K562 (cell line): ENCODE measurements at regions not wholly inside any gene's neighbourhood (a gene's known extent, or its start where the extent isn't known, plus 50 kb on each side); places are given as distances from the start of the nearest gene placed in this dataset.

Experiments used
- ATAC-seq: fragments of 200-7000 bp; cut with Tn5 transposase; 3 replicates; pipeline ENCODE4 v1.9.1; 2020; ENCODE audit warnings: moderate library complexity
- BruUV-seq: library from RNA; stranded (reverse); fragments of 400-500 nt; replicated peaks from 2 replicates; lab custom pipeline; 2021; lab: Mats Ljungman, UMichigan
- CTCF ChIA-PET: fragments of 300-600 bp; formaldehyde crosslinking; extraction: SDS; loops from one replicate; lab custom pipeline; 2021; ENCODE audit warnings: low intra/inter-chr PET ratio; lab: Yijun Ruan, JAX
- POLR2A ChIA-PET: fragments of 300-600, 350-650 bp; sonication (Branson Sonifier 250); formaldehyde crosslinking; extraction: SDS; loops from one replicate; lab custom pipeline; 2021; ENCODE audit warnings: antibody characterized with exemption, inconsistent platforms; lab: Yijun Ruan, JAX
- DNase-seq, 4 experiments: peaks; one replicate each; pipeline versions ENCODE4 v3.0.0 to v3.0.0-alpha.2; 2011 to 2018; ENCODE audit warnings: low spot score in 3 of 4, mixed read lengths in 3 of 4; ENCODE audit errors: extremely low read depth in 1 of 4
- FAIRE-seq: peaks from 2 replicates; lab custom pipeline; 2011; peaks lifted over from hg19 to GRCh38; lab: Jason Lieb, UNC
- H2AFZ ChIP-seq: 2 replicates; pipeline ENCODE4 v1.6.0; 2011; ENCODE audit warnings: low read depth, low read length, control low read depth, inconsistent platforms
- H3K27ac ChIP-seq: fragments of 200-600 bp; 3 replicates; pipeline ENCODE4 v1.8.0; 2011; ENCODE audit warnings: low read depth, mild to moderate bottlenecking, control low read depth, inconsistent platforms, low read length, moderate library complexity, mixed read lengths; ENCODE audit errors: extremely low read depth
- H3K27me3 ChIP-seq, 2 experiments: fragments of 300-600 bp in 1 of 2; 2 replicates in 1 of 2; 3 replicates in 1 of 2; pipeline versions ENCODE4 v1.6.0 to v1.8.0; 2011; ENCODE audit warnings: inconsistent platforms in 2 of 2, low read length in 2 of 2, mild to moderate bottlenecking in 1 of 2, mixed read lengths in 1 of 2, moderate library complexity in 1 of 2; ENCODE audit not compliant: control insufficient read depth in 2 of 2, insufficient read depth in 2 of 2
- H3K36me3 ChIP-seq: fragments of 300-600 bp; 3 replicates; pipeline ENCODE4 v1.8.0; 2011; ENCODE audit warnings: mild to moderate bottlenecking, low read length, inconsistent platforms; ENCODE audit not compliant: control insufficient read depth, insufficient read depth
- H3K4me1 ChIP-seq, 2 experiments: fragments of 200-600 bp in 1 of 2; replicated peaks in 1 of 2; 2 replicates in 1 of 2; 3 replicates in 1 of 2; pipeline versions ENCODE4 v1.5.1 to v1.8.0; 2011; ENCODE audit warnings: inconsistent platforms in 2 of 2, low read length in 2 of 2, mild to moderate bottlenecking in 1 of 2, mixed read lengths in 1 of 2, moderate library complexity in 1 of 2; ENCODE audit not compliant: control insufficient read depth in 2 of 2, insufficient read depth in 2 of 2
- H3K4me2 ChIP-seq: 2 replicates; pipeline ENCODE4 v1.6.1; 2011; ENCODE audit warnings: low read length, control low read depth, inconsistent platforms, mixed read lengths; ENCODE audit not compliant: insufficient read depth
- H3K4me3 ChIP-seq: fragments of 200-600 bp; sonication (generic), shearing (Covaris generic); 2 replicates; pipeline ENCODE4 v1.5.1; 2016; ENCODE audit warnings: control low read depth, inconsistent platforms
- H3K79me2 ChIP-seq: fragments of 200-600 bp; 3 replicates; pipeline ENCODE4 v1.8.0; 2011; ENCODE audit warnings: low read length, inconsistent platforms; ENCODE audit not compliant: control insufficient read depth, insufficient read depth
- H3K9ac ChIP-seq, 2 experiments: 2 replicates each; pipeline versions ENCODE4 v1.6.0 to v1.6.1; 2011; ENCODE audit warnings: low read depth in 2 of 2, low read length in 2 of 2, control low read depth in 1 of 2, inconsistent platforms in 1 of 2, mild to moderate bottlenecking in 1 of 2, mixed read lengths in 1 of 2; ENCODE audit not compliant: insufficient read depth in 1 of 2
- H3K9me1 ChIP-seq: one replicate; pipeline ENCODE4 v1.6.0; 2011; ENCODE audit warnings: inconsistent platforms, mild to moderate bottlenecking, low read length, moderate library complexity; ENCODE audit not compliant: control insufficient read depth, insufficient read depth
- H3K9me3 ChIP-seq: replicated peaks from 2 replicates; pipeline ENCODE4 v1.5.1; 2011; ENCODE audit warnings: low read depth, low read length, inconsistent platforms; ENCODE audit not compliant: control insufficient read depth, insufficient read depth
- H4K20me1 ChIP-seq: replicated peaks from 2 replicates; pipeline ENCODE4 v1.6.1; 2011; ENCODE audit warnings: low read length, inconsistent platforms, mixed read lengths; ENCODE audit not compliant: control insufficient read depth, insufficient read depth
- BHLHE40 ChIP-seq: IDR thresholded peaks from 2 replicates; pipeline ENCODE4 v1.6.1; 2011; ENCODE audit warnings: low read length, improper control_type of control experiment
- CBX2 ChIP-seq: fragments of 200-600 bp; sonication (generic); IDR thresholded peaks from one replicate; pipeline ENCODE4 v1.6.1; 2012; ENCODE audit warnings: mild to moderate bottlenecking, low read length, inconsistent platforms; ENCODE audit not compliant: insufficient read depth, poor library complexity, severe bottlenecking
- FOXA1 ChIP-seq: fragments of 450-650 bp; IDR thresholded peaks from 2 replicates; pipeline ENCODE4 v1.6.1; 2016; ENCODE audit warnings: mild to moderate bottlenecking, borderline replicate concordance
- NR2C1 ChIP-seq, 2 experiments: fragments of 450-650 bp; IDR thresholded peaks; 2 replicates each; pipeline ENCODE4 v1.6.1; 2017; ENCODE audit warnings: mild to moderate bottlenecking in 2 of 2, antibody characterized with exemption in 1 of 2, inconsistent platforms in 1 of 2, missing compliant biosample characterization in 1 of 2, missing genetic modification characterization in 1 of 2
- WGBS: fragments of 100-300 bp; shearing (Covaris generic); methylation state at CpG from one replicate; pipeline ENCODE4 v1.1.6; 2016; ENCODE audit warnings: low coverage, mixed read lengths; ENCODE audit not compliant: insufficient coverage; ENCODE audit errors: missing lambda C conversion rate; 5-methylcytosine and 5-hydroxymethylcytosine counted together
- in situ Hi-C: fragments of 300-500 bp; cut with MboI; formaldehyde crosslinking; loops from 4 replicates; pipeline ENCODE4 v1.15.0; 2018; ENCODE audit warnings: inconsistent platforms, mixed read lengths
- intact Hi-C: fragments of 100-400 bp; cut with micrococcal nuclease; formaldehyde crosslinking; loops from 2 replicates; pipeline ENCODE4 v1.14.2; 2022
- TF ChIP-seq, protein P1 (sequence below), 2 experiments: IDR thresholded peaks in 1 of 2; conservative IDR thresholded peaks in 1 of 2; 2 replicates each; pipeline ENCODE4 v1.6.1; 2016; ENCODE audit warnings: low read depth in 2 of 2, mild to moderate bottlenecking in 1 of 2, missing compliant biosample characterization in 1 of 2, missing genetic modification characterization in 1 of 2, moderate library complexity in 1 of 2

GRCh38 chr15:95958382-95958781, 372.1 kb upstream of the NR2F2 start:
- Histone ChIP-seq H3K9me1 (no peaks in the 10 kb centered on the region), H4K20me1 (no peaks in the 10 kb centered on the region), H3K27me3 (no peaks in the 10 kb centered on the region), H3K36me3 (no peaks in the 10 kb centered on the region), H3K4me1 (peaks cover 3 to 4% of the 10 kb centered on the region in 2 experiments; a peak in 3 of 5 replicates), H3K4me2 (no peak overlapping the region; the same call in 1 of the 2 replicates), H2AFZ (peak overlapping the region; percentile 49), H3K79me2 (no peaks in the 10 kb centered on the region), H3K9ac (no peak overlapping the region), H3K4me3 (no peak overlapping the region), H3K27ac (no peak overlapping the region), H3K9me3 (peaks cover 10% of the 10 kb centered on the region; the same call in 1 of the 2 replicates)
- 17% methylated on average over 5 of the region's 5 CpGs for WGBS
- in situ Hi-C loops, result no loop called here
- peak; percentile 65 for ATAC-seq
- POLR2A ChIA-PET, result interaction anchor here (0.6 to 1.4 kb wide), 3 partner anchors 14 to 287 kb away, joined by 3 read pairs; no protein-coding TSS in a partner anchor
- no peak for FAIRE-seq
- DNase-seq, result peak in 1 of 4 experiments; percentile 16
- CTCF ChIA-PET, result no interaction called here
- no TSS peak for BruUV-seq
- no peak for TF ChIP-seq CBX2
- TF ChIP-seq FOXA1, result no peak
- no peak for TF ChIP-seq NR2C1 (IDR thresholded peaks at IDR 0.05)
- TF ChIP-seq NR2C1 (tag; IDR thresholded peaks at IDR 0.05), result no peak
- TF ChIP-seq BHLHE40, result peak; percentile 39; the same call in 1 of the 2 replicates
- TF ChIP-seq, protein P1, sequence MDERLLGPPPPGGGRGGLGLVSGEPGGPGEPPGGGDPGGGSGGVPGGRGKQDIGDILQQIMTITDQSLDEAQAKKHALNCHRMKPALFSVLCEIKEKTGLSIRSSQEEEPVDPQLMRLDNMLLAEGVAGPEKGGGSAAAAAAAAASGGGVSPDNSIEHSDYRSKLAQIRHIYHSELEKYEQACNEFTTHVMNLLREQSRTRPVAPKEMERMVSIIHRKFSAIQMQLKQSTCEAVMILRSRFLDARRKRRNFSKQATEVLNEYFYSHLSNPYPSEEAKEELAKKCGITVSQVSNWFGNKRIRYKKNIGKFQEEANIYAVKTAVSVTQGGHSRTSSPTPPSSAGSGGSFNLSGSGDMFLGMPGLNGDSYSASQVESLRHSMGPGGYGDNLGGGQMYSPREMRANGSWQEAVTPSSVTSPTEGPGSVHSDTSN (CRISPR knock-in tag; IDR thresholded peaks at IDR 0.05; ENCODE audit: low read depth), result no peak
- TF ChIP-seq, protein P1 (tag; conservative IDR thresholded peaks at IDR 0.05; ENCODE audit: low read depth), result no peak
- intact Hi-C loops, result no loop called here
